ENCODE measurements at regions not wholly inside any gene's neighbourhood (a gene's known extent, or its start where the extent isn't known, plus 50 kb on each side); places are given as distances from the start of the nearest gene placed in this dataset.

GRCh38 chr12:97250483-97250882 is 212.1 kb upstream of the RMST start:
- Histone ChIP-seq H3K4me1 (ENCODE audit: control insufficient read depth in 5 of 5, insufficient read depth in 5 of 5, low read length in 5 of 5) (no peaks in the 10 kb centered on the region), H3K9ac (ENCODE audit: insufficient read depth in 1 of 2, low read length in 2 of 2) (no peak overlapping the region), H3K9me3 (ENCODE audit: control insufficient read depth in 4 of 4, insufficient read depth in 3 of 4, low read length in 3 of 4) (no peaks in the 10 kb centered on the region), H3K36me3 (ENCODE audit: control insufficient read depth in 4 of 4, insufficient read depth in 4 of 4, low read length in 4 of 4) (no peaks in the 10 kb centered on the region), H3K27ac (ENCODE audit: low read depth in 1 of 2, low read length in 1 of 2) (no peak overlapping the region), H3K4me3 (no peak overlapping the region), H3K27me3 (ENCODE audit: control insufficient read depth in 3 of 3, insufficient read depth in 3 of 3, low read length in 2 of 3) (no peaks in the 10 kb centered on the region)
- WGBS, 2 donors = 95% methylated on average over 4 of the region's 4 CpGs
- DNase-seq = no peak
- ATAC-seq (ENCODE audit: insufficient read depth, low FRiP score) = no peak
- no peak for TF ChIP-seq CTCF (IDR thresholded peaks at IDR 0.05; ENCODE audit: control extremely low read depth, extremely low read depth)

GRCh38 chr12:97257726-97258125 is 204.9 kb upstream of the RMST start:
- no peak overlapping the region for H3K9ac ChIP-seq (ENCODE audit: insufficient read depth in 1 of 2, low read length in 2 of 2)
- H3K27ac ChIP-seq (ENCODE audit: low read depth in 1 of 2, low read length in 1 of 2) = no peak overlapping the region
- no peaks in the 10 kb centered on the region for H3K9me3 ChIP-seq (ENCODE audit: control insufficient read depth in 4 of 4, insufficient read depth in 3 of 4, low read length in 3 of 4)
- no peak for ATAC-seq (ENCODE audit: insufficient read depth, low FRiP score)
- TF ChIP-seq CTCF (IDR thresholded peaks at IDR 0.05; ENCODE audit: control extremely low read depth, extremely low read depth) = no peak
- H3K27me3 ChIP-seq (ENCODE audit: control insufficient read depth in 3 of 3, insufficient read depth in 3 of 3, low read length in 2 of 3) = no peaks in the 10 kb centered on the region
- WGBS, 2 donors = 74 to 86% methylated on average over 3 of the region's 3 CpGs
- DNase-seq = peak; percentile 17 to 53 (median 51)
- no peaks in the 10 kb centered on the region for H3K4me1 ChIP-seq (ENCODE audit: control insufficient read depth in 5 of 5, insufficient read depth in 5 of 5, low read length in 5 of 5)
- no peaks in the 10 kb centered on the region for H3K36me3 ChIP-seq (ENCODE audit: control insufficient read depth in 4 of 4, insufficient read depth in 4 of 4, low read length in 4 of 4)
- no peak overlapping the region for H3K4me3 ChIP-seq

- H3K9me3 ChIP-seq (ENCODE audit: control insufficient read depth in 4 of 4, insufficient read depth in 3 of 4, low read length in 3 of 4) = peaks cover 0 to 5% (median 0%) of the 10 kb centered on the region in 4 donors
- H3K9ac ChIP-seq (ENCODE audit: insufficient read depth in 1 of 2, low read length in 2 of 2) = no peak overlapping the region
- no peak for TF ChIP-seq CTCF (IDR thresholded peaks at IDR 0.05; ENCODE audit: control extremely low read depth, extremely low read depth)
- 83 to 90% methylated on average over 2 of the region's 2 CpGs for WGBS, 2 donors
- no peaks in the 10 kb centered on the region for H3K27me3 ChIP-seq (ENCODE audit: control insufficient read depth in 3 of 3, insufficient read depth in 3 of 3, low read length in 2 of 3)
- H3K4me3 ChIP-seq = no peak overlapping the region
- H3K36me3 ChIP-seq (ENCODE audit: control insufficient read depth in 4 of 4, insufficient read depth in 4 of 4, low read length in 4 of 4) = no peaks in the 10 kb centered on the region
- no peaks in the 10 kb centered on the region for H3K4me1 ChIP-seq (ENCODE audit: control insufficient read depth in 5 of 5, insufficient read depth in 5 of 5, low read length in 5 of 5)
- ATAC-seq (ENCODE audit: insufficient read depth, low FRiP score) = no peak
- no peak overlapping the region for H3K27ac ChIP-seq (ENCODE audit: low read depth in 1 of 2, low read length in 1 of 2)
- DNase-seq = no peak
These were observed 203.5 kb upstream of the RMST start for GRCh38 chr12:97259098-97259497.

- Histone ChIP-seq H3K9ac (ENCODE audit: insufficient read depth in 1 of 2, low read length in 2 of 2) (no peak overlapping the region), H3K27ac (ENCODE audit: low read depth in 1 of 2, low read length in 1 of 2) (no peak overlapping the region), H3K9me3 (ENCODE audit: control insufficient read depth in 4 of 4, insufficient read depth in 3 of 4, low read length in 3 of 4) (peaks cover 0 to 5% (median 0%) of the 10 kb centered on the region in 4 donors), H3K4me1 (ENCODE audit: control insufficient read depth in 5 of 5, insufficient read depth in 5 of 5, low read length in 5 of 5) (no peaks in the 10 kb centered on the region), H3K36me3 (ENCODE audit: control insufficient read depth in 4 of 4, insufficient read depth in 4 of 4, low read length in 4 of 4) (no peaks in the 10 kb centered on the region), H3K27me3 (ENCODE audit: control insufficient read depth in 3 of 3, insufficient read depth in 3 of 3, low read length in 2 of 3) (no peaks in the 10 kb centered on the region), H3K4me3 (no peak overlapping the region)
- no peak for TF ChIP-seq CTCF (IDR thresholded peaks at IDR 0.05; ENCODE audit: control extremely low read depth, extremely low read depth)
- ATAC-seq (ENCODE audit: insufficient read depth, low FRiP score) (no peak), DNase-seq (no peak)
- WGBS, 2 donors = 87 to 91% methylated on average over 9 of the region's 9 CpGs
These were observed 201.8 kb upstream of the RMST start for GRCh38 chr12:97260786-97261185.

Measured in lung (tissue), 11 donors.